NCI-H1092 (cell line): ENCODE measurements at regions not wholly inside any gene's neighbourhood (a gene's known extent, or its start where the extent isn't known, plus 50 kb on each side); places are given as distances from the start of the nearest gene placed in this dataset.
A peak's percentile ranks its signal among the peaks of the same experiment; 100 is the strongest.

Source experiments
- DNase-seq: peaks from one replicate; lab custom pipeline; 2025; lab: John Stamatoyannopoulos, UW

GRCh38 chr5:173689737-173690360 is 73.4 kb upstream of the BOD1 start:
- peak; percentile 29 for DNase-seq

GRCh38 chr5:173691931-173692330 is 75.5 kb upstream of the BOD1 start:
- DNase-seq: no peak

- no peak for DNase-seq
Measured at GRCh38 chr5:173693670-173694069, 77.2 kb upstream of the BOD1 start.

GRCh38 chr5:173696216-173696615 is 79.8 kb upstream of the BOD1 start:
- DNase-seq: no peak

- no peak for DNase-seq
Measured at GRCh38 chr5:173697931-173698579, 81.6 kb upstream of the BOD1 start.

GRCh38 chr5:173699966-173700365 is 83.5 kb upstream of the BOD1 start:
- no peak for DNase-seq

- DNase-seq: no peak
Measured at GRCh38 chr5:173703466-173703865, 87.0 kb upstream of the BOD1 start.

- DNase-seq: no peak
Measured at GRCh38 chr5:173704615-173705511, 88.4 kb upstream of the BOD1 start.

- DNase-seq: no peak
Measured at GRCh38 chr5:173705512-173706044, 89.1 kb upstream of the BOD1 start.

- DNase-seq: no peak
Measured at GRCh38 chr5:173706700-173707099, 90.2 kb upstream of the BOD1 start.

- DNase-seq: no peak
Measured at GRCh38 chr5:173707392-173707791, 90.9 kb upstream of the BOD1 start.

GRCh38 chr5:173709145-173709544 is 92.7 kb upstream of the BOD1 start:
- DNase-seq: no peak

- no peak for DNase-seq
Measured at GRCh38 chr5:173709761-173710160, 93.3 kb upstream of the BOD1 start.

- DNase-seq: no peak
Measured at GRCh38 chr5:173710528-173710927, 94.1 kb upstream of the BOD1 start.

GRCh38 chr5:173711466-173711865 is 95.0 kb upstream of the BOD1 start:
- no peak for DNase-seq

GRCh38 chr5:173712609-173713175 is 96.2 kb upstream of the BOD1 start:
- no peak for DNase-seq

- DNase-seq: no peak
Measured at GRCh38 chr5:173714551-173715428, 98.3 kb upstream of the BOD1 start.

- DNase-seq: no peak
Measured at GRCh38 chr5:173715607-173716006, 99.2 kb upstream of the BOD1 start.

GRCh38 chr5:173716058-173716682 is 99.7 kb upstream of the BOD1 start:
- no peak for DNase-seq

- no peak for DNase-seq
Measured at GRCh38 chr5:173717959-173718358, 101.5 kb upstream of the BOD1 start.

GRCh38 chr5:173718469-173718868 is 102.0 kb upstream of the BOD1 start:
- no peak for DNase-seq
